Thyroid gland (tissue), 4 donors: ENCODE measurements at regions not wholly inside any gene's neighbourhood (a gene's known extent, or its start where the extent isn't known, plus 50 kb on each side); places are given as distances from the start of the nearest gene placed in this dataset.

Experiments used
- CTCF ChIP-seq, 6 experiments: fragments of 200-600 bp in 3 of 6; fragments of 450-650 bp in 3 of 6; sonication (generic) in 3 of 6; IDR thresholded peaks; one replicate each; pipeline ENCODE4 v1.5.1; 2016 to 2019; ENCODE audit warnings: antibody characterized with exemption in 6 of 6, mild to moderate bottlenecking in 2 of 6, inconsistent platforms in 1 of 6, moderate library complexity in 1 of 6
- POLR2A ChIP-seq, 2 donors: fragments of 450-650 bp; IDR thresholded peaks; one replicate each; pipeline ENCODE4 v1.6.1; 2017; ENCODE audit warnings: antibody characterized with exemption in 2 of 2, mild to moderate bottlenecking in 2 of 2, moderate library complexity in 1 of 2

GRCh38 chr2:57973621-57974186 lies 72.9 kb upstream of the VRK2 start:
- TF ChIP-seq CTCF (IDR thresholded peaks at IDR 0.05) (no peak), POLR2A (IDR thresholded peaks at IDR 0.05) (no peak)
